Keratinocyte (primary cell): ENCODE measurements at regions not wholly inside any gene's neighbourhood (a gene's known extent, or its start where the extent isn't known, plus 50 kb on each side); places are given as distances from the start of the nearest gene placed in this dataset.

ENCODE experiments used
- DNase-seq: peaks from one replicate; pipeline ENCODE4 v3.0.0-alpha.2; 2011; ENCODE audit warnings: low read depth, missing footprints, low spot score
- FAIRE-seq: peaks from 2 replicates; lab custom pipeline; 2011; peaks lifted over from hg19 to GRCh38; lab: Jason Lieb, UNC
- H2AFZ ChIP-seq: 2 replicates; pipeline ENCODE4 v1.6.0; 2012; ENCODE audit warnings: low read length, control low read depth, inconsistent platforms; ENCODE audit not compliant: control insufficient read depth
- H3K27ac ChIP-seq: 2 replicates; pipeline ENCODE4 v1.5.1; 2011; ENCODE audit warnings: low read length; ENCODE audit not compliant: control insufficient read depth, insufficient read depth
- H3K27me3 ChIP-seq: 3 replicates; pipeline ENCODE4 v1.6.0; 2011; ENCODE audit warnings: low read length; ENCODE audit not compliant: control insufficient read depth, insufficient read depth; ENCODE audit errors: extremely low read depth
- H3K36me3 ChIP-seq, 2 experiments: 2 replicates in 1 of 2; 3 replicates in 1 of 2; pipeline ENCODE4 v1.5.1; 2011; ENCODE audit warnings: low read length in 2 of 2, mild to moderate bottlenecking in 1 of 2; ENCODE audit not compliant: control insufficient read depth in 2 of 2, insufficient read depth in 2 of 2; ENCODE audit errors: extremely low read depth in 1 of 2
- H3K4me1 ChIP-seq: 3 replicates; pipeline ENCODE4 v1.5.1; 2011; ENCODE audit warnings: low read length; ENCODE audit not compliant: control insufficient read depth, insufficient read depth; ENCODE audit errors: extremely low read depth
- H3K4me2 ChIP-seq: 3 replicates; pipeline ENCODE4 v1.6.0; 2011; ENCODE audit warnings: low read depth, low read length; ENCODE audit not compliant: control insufficient read depth, insufficient read depth; ENCODE audit errors: extremely low read depth
- H3K4me3 ChIP-seq, 3 experiments: fragments of 200-600 bp in 1 of 3; sonication (generic) in 1 of 3; 2 replicates in 2 of 3; 3 replicates in 1 of 3; pipeline ENCODE4 v1.5.1; 2011 to 2016; ENCODE audit warnings: low read length in 3 of 3, mild to moderate bottlenecking in 3 of 3, control low read depth in 2 of 3, inconsistent platforms in 1 of 3, low read depth in 1 of 3, mixed read lengths in 1 of 3, mixed run types in 1 of 3, moderate library complexity in 1 of 3; ENCODE audit not compliant: control insufficient read depth in 2 of 3, insufficient read depth in 2 of 3; ENCODE audit errors: extremely low read depth in 1 of 3
- H3K79me2 ChIP-seq: 2 replicates; pipeline ENCODE4 v1.6.0; 2012; ENCODE audit warnings: low read length; ENCODE audit not compliant: control insufficient read depth, insufficient read depth
- H3K9ac ChIP-seq: 3 replicates; pipeline ENCODE4 v1.6.0; 2011; ENCODE audit warnings: low read length; ENCODE audit not compliant: control insufficient read depth, insufficient read depth; ENCODE audit errors: extremely low read depth
- H3K9me1 ChIP-seq: 3 replicates; pipeline ENCODE4 v1.6.0; 2011; ENCODE audit warnings: low read length; ENCODE audit not compliant: control insufficient read depth, insufficient read depth; ENCODE audit errors: extremely low read depth
- H3K9me3 ChIP-seq: 2 replicates; pipeline ENCODE4 v1.5.1; 2012; ENCODE audit warnings: low read depth, low read length; ENCODE audit not compliant: control insufficient read depth
- H4K20me1 ChIP-seq: 3 replicates; pipeline ENCODE4 v1.6.0; 2011; ENCODE audit warnings: low read length; ENCODE audit not compliant: control insufficient read depth, insufficient read depth; ENCODE audit errors: extremely low read depth
- EZH2 ChIP-seq: IDR thresholded peaks from one replicate; pipeline ENCODE4 v1.6.1; 2012; ENCODE audit warnings: inconsistent platforms, mild to moderate bottlenecking, low read length, moderate library complexity
- dilution Hi-C: fragments of 300-500 bp; cut with MboI; formaldehyde crosslinking; loops from one replicate; pipeline ENCODE4 v1.7.0; 2020; ENCODE audit warnings: low sequenced_read_pairs; ENCODE audit not compliant: extremely low pct_ligation_motif_present
- TF ChIP-seq, protein P1 (sequence below), 3 experiments: IDR thresholded peaks in 1 of 3; conservative IDR thresholded peaks in 1 of 3; optimal IDR thresholded peaks in 1 of 3; 2 replicates in 2 of 3; 3 replicates in 1 of 3; pipeline versions ENCODE3 to v1.5.1; 2011; ENCODE audit warnings: low read length in 3 of 3, mild to moderate bottlenecking in 3 of 3, moderate library complexity in 2 of 3, control low read depth in 1 of 3, inconsistent platforms in 1 of 3; ENCODE audit not compliant: insufficient read depth in 2 of 3; ENCODE audit errors: extremely low read depth in 1 of 3

DNA sequence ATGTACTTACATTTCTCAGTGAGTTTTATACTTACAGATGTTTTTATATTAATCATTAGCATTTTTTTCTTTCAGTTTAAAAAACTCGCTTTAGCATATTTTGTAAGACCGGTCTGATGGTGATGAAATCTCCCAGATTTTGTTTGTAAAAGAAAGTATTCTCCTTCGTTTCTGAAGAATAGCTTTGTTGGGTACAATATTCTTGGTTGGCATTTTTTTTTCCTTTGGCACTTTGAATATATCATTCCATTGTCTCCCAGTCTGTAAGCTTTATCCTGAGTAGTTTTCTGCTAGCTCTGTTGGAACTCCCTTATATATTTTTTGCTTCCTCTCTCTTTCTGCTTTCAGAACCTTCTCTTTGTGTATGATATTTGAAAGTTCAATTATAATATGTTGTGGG is 412.6 kb downstream of the RASEF start:
- dilution Hi-C loops: no loop called here

DNA sequence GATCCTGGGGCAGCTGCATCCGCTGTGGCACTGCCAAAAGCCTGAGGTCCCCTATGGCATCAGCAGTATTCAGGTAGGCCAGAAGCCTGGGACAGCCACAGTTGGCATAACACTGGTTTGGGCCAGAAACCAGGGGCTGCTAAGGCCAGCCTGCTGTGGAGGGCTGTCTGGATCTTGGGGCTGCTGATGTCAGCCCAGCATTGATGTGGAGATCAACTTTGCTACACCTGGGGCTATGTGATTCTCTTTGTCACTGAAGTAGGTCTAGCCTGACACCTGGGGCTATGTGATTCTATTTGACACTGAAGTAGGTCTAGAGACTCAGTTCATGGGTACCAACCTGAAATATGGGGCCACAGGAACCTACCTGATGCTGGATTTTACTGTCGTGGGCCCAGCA is 411.5 kb downstream of the RASEF start:
- TF ChIP-seq EZH2: no peak
- TF ChIP-seq, protein P1, sequence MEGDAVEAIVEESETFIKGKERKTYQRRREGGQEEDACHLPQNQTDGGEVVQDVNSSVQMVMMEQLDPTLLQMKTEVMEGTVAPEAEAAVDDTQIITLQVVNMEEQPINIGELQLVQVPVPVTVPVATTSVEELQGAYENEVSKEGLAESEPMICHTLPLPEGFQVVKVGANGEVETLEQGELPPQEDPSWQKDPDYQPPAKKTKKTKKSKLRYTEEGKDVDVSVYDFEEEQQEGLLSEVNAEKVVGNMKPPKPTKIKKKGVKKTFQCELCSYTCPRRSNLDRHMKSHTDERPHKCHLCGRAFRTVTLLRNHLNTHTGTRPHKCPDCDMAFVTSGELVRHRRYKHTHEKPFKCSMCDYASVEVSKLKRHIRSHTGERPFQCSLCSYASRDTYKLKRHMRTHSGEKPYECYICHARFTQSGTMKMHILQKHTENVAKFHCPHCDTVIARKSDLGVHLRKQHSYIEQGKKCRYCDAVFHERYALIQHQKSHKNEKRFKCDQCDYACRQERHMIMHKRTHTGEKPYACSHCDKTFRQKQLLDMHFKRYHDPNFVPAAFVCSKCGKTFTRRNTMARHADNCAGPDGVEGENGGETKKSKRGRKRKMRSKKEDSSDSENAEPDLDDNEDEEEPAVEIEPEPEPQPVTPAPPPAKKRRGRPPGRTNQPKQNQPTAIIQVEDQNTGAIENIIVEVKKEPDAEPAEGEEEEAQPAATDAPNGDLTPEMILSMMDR (optimal IDR thresholded peaks at IDR 0.05 in 1 of 3, IDR thresholded peaks at IDR 0.05 in 1 of 3, conservative IDR thresholded peaks at IDR 0.05 in 1 of 3; ENCODE audit: extremely low read depth in 1 of 3, insufficient read depth in 2 of 3, low read length in 3 of 3): no peak
- FAIRE-seq: no peak
- Histone ChIP-seq H3K4me2 (no peak overlapping the region), H4K20me1 (no peaks in the 10 kb centered on the region), H3K9me1 (no peaks in the 10 kb centered on the region), H3K9ac (no peak overlapping the region), H3K4me1 (no peaks in the 10 kb centered on the region), H2AFZ (no peak overlapping the region), H3K27me3 (no peaks in the 10 kb centered on the region), H3K27ac (no peak overlapping the region), H3K36me3 (no peaks in the 10 kb centered on the region), H3K9me3 (no peaks in the 10 kb centered on the region), H3K79me2 (no peaks in the 10 kb centered on the region), H3K4me3 (no peak overlapping the region)
- dilution Hi-C loops: no loop called here
- no peak for DNase-seq

More for the DNA sequence above, 412.6 kb downstream of the RASEF start:
- no peak overlapping the region for H3K4me3 ChIP-seq
- H3K79me2 ChIP-seq: no peaks in the 10 kb centered on the region
- H3K27ac ChIP-seq: no peak overlapping the region
- H3K9me3 ChIP-seq: no peaks in the 10 kb centered on the region
- no peak overlapping the region for H3K4me2 ChIP-seq
- H2AFZ ChIP-seq: no peak overlapping the region
- no peak for TF ChIP-seq EZH2
- TF ChIP-seq, protein P1 (optimal IDR thresholded peaks at IDR 0.05 in 1 of 3, IDR thresholded peaks at IDR 0.05 in 1 of 3, conservative IDR thresholded peaks at IDR 0.05 in 1 of 3; ENCODE audit: extremely low read depth in 1 of 3, insufficient read depth in 2 of 3, low read length in 3 of 3): no peak
- DNase-seq (no peak), FAIRE-seq (no peak)
- no peaks in the 10 kb centered on the region for H3K27me3 ChIP-seq
- H3K36me3 ChIP-seq: no peaks in the 10 kb centered on the region
- H4K20me1 ChIP-seq: no peaks in the 10 kb centered on the region
- H3K9me1 ChIP-seq: no peaks in the 10 kb centered on the region
- no peak overlapping the region for H3K9ac ChIP-seq
- no peaks in the 10 kb centered on the region for H3K4me1 ChIP-seq
